B cell (primary cell): ENCODE measurements at regions not wholly inside any gene's neighbourhood (a gene's known extent, or its start where the extent isn't known, plus 50 kb on each side); places are given as distances from the start of the nearest gene placed in this dataset.

Experiments
- ATAC-seq: fragments of 200-7000 bp; cut with Tn5 transposase; one replicate; pipeline ENCODE4 v1.10.0; 2021; ENCODE audit warnings: low read depth, mild to moderate bottlenecking, moderate number of reproducible peaks, moderate library complexity
- CTCF ChIA-PET: fragments of 350-600 bp; sonication (Branson Sonifier 250); formaldehyde crosslinking; loops from one replicate; lab custom pipeline; 2021; ENCODE audit warnings: antibody characterized with exemption, inconsistent platforms; lab: Charles Lee
- POLR2A ChIA-PET: fragments of 350-600 bp; sonication (Branson Sonifier 250); formaldehyde crosslinking; loops from one replicate; lab custom pipeline; 2021; ENCODE audit warnings: antibody characterized with exemption; lab: Charles Lee
- DNase-seq: peaks from one replicate; pipeline ENCODE4 v3.0.0; 2013
- H2AFZ ChIP-seq: 2 replicates; pipeline ENCODE4 v1.6.1; 2012; ENCODE audit warnings: mild to moderate bottlenecking, low read depth, low read length; ENCODE audit not compliant: insufficient read depth, poor library complexity, severe bottlenecking
- H3K27ac ChIP-seq, 2 donors: 1 replicate in 1 of 2; 2 replicates in 1 of 2; pipeline ENCODE4 v1.5.1; 2012 to 2013; ENCODE audit warnings: low read length in 2 of 2, mild to moderate bottlenecking in 2 of 2, moderate library complexity in 1 of 2
- H3K27me3 ChIP-seq, 4 experiments: fragments of 200-600 bp in 1 of 4; sonication (generic) in 1 of 4; replicated peaks in 1 of 4; 1 replicate in 2 of 4; 2 replicates in 2 of 4; pipeline versions ENCODE4 v1.6.1 to v1.7.0; 2013 to 2016; ENCODE audit warnings: low read length in 3 of 4, mild to moderate bottlenecking in 2 of 4, mixed read lengths in 1 of 4, moderate library complexity in 1 of 4; ENCODE audit not compliant: insufficient read depth in 4 of 4, control insufficient read depth in 3 of 4; ENCODE audit errors: control extremely low read depth in 1 of 4
- H3K36me3 ChIP-seq, 2 experiments: replicated peaks in 1 of 2; 1 replicate in 1 of 2; 2 replicates in 1 of 2; pipeline versions ENCODE4 v1.6.1 to v1.7.1; 2013; ENCODE audit warnings: low read length in 1 of 2; ENCODE audit not compliant: insufficient read depth in 2 of 2, control insufficient read depth in 1 of 2; ENCODE audit errors: control extremely low read depth in 1 of 2, extremely low read depth in 1 of 2
- H3K4me1 ChIP-seq, 2 donors: fragments of 200-600 bp in 1 of 2; sonication (generic) in 1 of 2; 1 replicate in 1 of 2; 2 replicates in 1 of 2; pipeline versions ENCODE4 v1.5.1 to v1.6.1; 2013 to 2017; ENCODE audit warnings: low read length in 2 of 2; ENCODE audit not compliant: control insufficient read depth in 2 of 2, insufficient read depth in 2 of 2
- H3K4me2 ChIP-seq: replicated peaks from 2 replicates; pipeline ENCODE3; 2012; ENCODE audit warnings: mild to moderate bottlenecking, low read depth, low read length; ENCODE audit not compliant: poor library complexity, severe bottlenecking
- H3K4me3 ChIP-seq, 5 experiments: fragments of 200-600 bp in 1 of 5; sonication (generic) in 1 of 5; 1 replicate in 3 of 5; 2 replicates in 2 of 5; pipeline versions ENCODE4 v1.5.1 to v1.7.0; 2011 to 2016; ENCODE audit warnings: low read length in 4 of 5, mild to moderate bottlenecking in 4 of 5, low read depth in 2 of 5, control low read depth in 1 of 5, moderate library complexity in 1 of 5; ENCODE audit not compliant: insufficient read depth in 1 of 5; ENCODE audit errors: control extremely low read depth in 1 of 5, extremely low read depth in 1 of 5
- H3K79me2 ChIP-seq: fragments of 200-600 bp; sonication (generic); one replicate; pipeline ENCODE4 v1.6.0; 2016; ENCODE audit warnings: low read length; ENCODE audit not compliant: control insufficient read depth, insufficient read depth
- H3K9ac ChIP-seq: fragments of 200-600 bp; sonication (generic); 2 replicates; pipeline ENCODE4 v1.6.1; 2017; ENCODE audit warnings: mild to moderate bottlenecking, low read length, moderate library complexity
- H3K9me3 ChIP-seq, 3 donors: one replicate each; pipeline versions ENCODE4 v1.6.1 to v1.7.1; 2013; ENCODE audit warnings: low read length in 2 of 3; ENCODE audit not compliant: control insufficient read depth in 2 of 3, insufficient read depth in 1 of 3; ENCODE audit errors: control extremely low read depth in 1 of 3
- H4K20me1 ChIP-seq: 2 replicates; pipeline ENCODE4 v1.6.0; 2012; ENCODE audit warnings: mild to moderate bottlenecking, low read length; ENCODE audit not compliant: insufficient read depth, control insufficient read depth, poor library complexity, severe bottlenecking
- H3K27ac Mint-ChIP-seq: one replicate; pipeline ENCODE4 v1.8.0; 2021; ENCODE audit warnings: mixed read lengths
- H3K27me3 Mint-ChIP-seq: one replicate; pipeline ENCODE4 v1.8.0; 2021; ENCODE audit warnings: mixed read lengths
- H3K4me1 Mint-ChIP-seq: one replicate; pipeline ENCODE4 v1.8.0; 2021; ENCODE audit warnings: mixed read lengths
- H3K4me3 Mint-ChIP-seq: one replicate; pipeline ENCODE4 v1.8.0; 2021; ENCODE audit warnings: mixed read lengths
- H3K9me3 Mint-ChIP-seq: one replicate; pipeline ENCODE4 v1.8.0; 2022; ENCODE audit warnings: mixed read lengths; ENCODE audit not compliant: insufficient read depth
- EZH2 ChIP-seq: IDR thresholded peaks from 2 replicates; pipeline ENCODE4 v1.6.1; 2012; ENCODE audit warnings: borderline replicate concordance, low read depth, mild to moderate bottlenecking, moderate library complexity, low read length; ENCODE audit not compliant: insufficient read depth, poor library complexity, severe bottlenecking
- WGBS: methylation state at CpG from one replicate; pipeline ENCODE4 v1.1.5; 2013; ENCODE audit warnings: missing lambda C conversion rate; ENCODE audit not compliant: insufficient coverage; 5-methylcytosine and 5-hydroxymethylcytosine counted together
- intact Hi-C: fragments of 100-400 bp; cut with micrococcal nuclease; formaldehyde crosslinking; loops from one replicate; pipeline ENCODE4 v1.10.0; 2022
- TF ChIP-seq, protein P1 (sequence below): fragments of 200-600 bp; IDR thresholded peaks from one replicate; pipeline ENCODE4 v1.8.0; 2022; ENCODE audit warnings: antibody characterized with exemption, mild to moderate bottlenecking

DNA sequence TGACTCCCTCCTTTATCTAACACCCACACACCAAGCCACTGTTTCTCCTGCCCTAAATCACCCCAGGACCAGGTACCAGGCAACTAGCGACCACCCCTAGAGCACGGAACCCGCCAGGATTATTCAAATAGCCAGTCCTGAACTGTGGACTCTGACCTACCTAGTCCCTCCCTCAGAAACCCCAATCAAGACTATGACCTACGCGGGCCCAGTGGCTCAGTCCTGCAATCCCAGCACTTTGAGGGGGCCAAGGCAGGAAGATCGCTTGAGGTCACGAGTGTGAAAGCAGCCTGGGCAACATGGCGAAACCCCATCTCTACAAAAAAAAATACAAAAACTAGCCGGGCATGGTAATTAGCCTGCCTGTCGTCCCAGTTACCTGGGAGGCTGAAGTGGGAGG is 232.8 kb upstream of the FOXK1 start:
- Histone ChIP-seq H3K36me3 (no peaks in the 10 kb centered on the region), H4K20me1 (no peaks in the 10 kb centered on the region), H3K4me1 (no peaks in the 10 kb centered on the region), H3K27ac (no peak overlapping the region), H3K79me2 (no peaks in the 10 kb centered on the region), H3K4me2 (no peak overlapping the region), H3K9me3 (peaks cover 0 to 12% (median 0%) of the 10 kb centered on the region in 3 donors), H3K9ac (no peak overlapping the region), H3K4me3 (no peak overlapping the region), H2AFZ (no peak overlapping the region), H3K27me3 (no peaks in the 10 kb centered on the region)
- DNase-seq (no peak), ATAC-seq (no peak)
- TF ChIP-seq, protein P1, sequence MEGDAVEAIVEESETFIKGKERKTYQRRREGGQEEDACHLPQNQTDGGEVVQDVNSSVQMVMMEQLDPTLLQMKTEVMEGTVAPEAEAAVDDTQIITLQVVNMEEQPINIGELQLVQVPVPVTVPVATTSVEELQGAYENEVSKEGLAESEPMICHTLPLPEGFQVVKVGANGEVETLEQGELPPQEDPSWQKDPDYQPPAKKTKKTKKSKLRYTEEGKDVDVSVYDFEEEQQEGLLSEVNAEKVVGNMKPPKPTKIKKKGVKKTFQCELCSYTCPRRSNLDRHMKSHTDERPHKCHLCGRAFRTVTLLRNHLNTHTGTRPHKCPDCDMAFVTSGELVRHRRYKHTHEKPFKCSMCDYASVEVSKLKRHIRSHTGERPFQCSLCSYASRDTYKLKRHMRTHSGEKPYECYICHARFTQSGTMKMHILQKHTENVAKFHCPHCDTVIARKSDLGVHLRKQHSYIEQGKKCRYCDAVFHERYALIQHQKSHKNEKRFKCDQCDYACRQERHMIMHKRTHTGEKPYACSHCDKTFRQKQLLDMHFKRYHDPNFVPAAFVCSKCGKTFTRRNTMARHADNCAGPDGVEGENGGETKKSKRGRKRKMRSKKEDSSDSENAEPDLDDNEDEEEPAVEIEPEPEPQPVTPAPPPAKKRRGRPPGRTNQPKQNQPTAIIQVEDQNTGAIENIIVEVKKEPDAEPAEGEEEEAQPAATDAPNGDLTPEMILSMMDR = no peak
- no peak for TF ChIP-seq EZH2
- intact Hi-C loops = no loop called here
- Mint-ChIP-seq H3K4me3 (no peak overlapping the region), H3K4me1 (no peaks in the 10 kb centered on the region), H3K27me3 (no peaks in the 10 kb centered on the region), H3K27ac (no peak overlapping the region), H3K9me3 (no peaks in the 10 kb centered on the region)
- ChIA-PET CTCF (no interaction called here), POLR2A (no interaction called here)
- WGBS = 84% methylated on average over 7 of the region's 10 CpGs

DNA sequence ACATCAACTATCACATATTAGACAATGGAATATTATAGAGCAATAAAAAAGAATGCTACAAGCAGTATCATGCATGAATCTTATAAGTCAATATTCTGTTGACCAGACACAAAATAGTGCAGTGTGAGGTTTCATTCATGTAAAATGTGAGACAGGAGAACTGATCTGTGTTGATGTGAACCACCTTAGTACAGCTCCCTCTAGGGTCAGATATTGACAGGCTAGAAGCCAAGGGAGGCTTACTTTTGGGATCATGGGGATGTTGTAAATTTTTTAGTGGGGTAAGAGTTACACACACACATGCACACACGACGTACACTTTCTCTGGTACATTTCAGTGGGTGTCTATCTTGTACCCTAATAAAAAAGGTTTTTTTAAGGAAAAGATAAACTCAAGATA is 231.6 kb upstream of the FOXK1 start:
- no peak overlapping the region for H3K9ac ChIP-seq

More for the DNA sequence above, 231.6 kb upstream of the FOXK1 start:
- Histone ChIP-seq H3K27me3 (no peaks in the 10 kb centered on the region), H3K27ac (no peak overlapping the region), H3K4me3 (no peak overlapping the region), H3K79me2 (no peaks in the 10 kb centered on the region), H3K4me2 (no peak overlapping the region), H3K36me3 (no peaks in the 10 kb centered on the region), H4K20me1 (no peaks in the 10 kb centered on the region), H3K4me1 (no peaks in the 10 kb centered on the region), H3K9me3 (peaks cover 0 to 9% (median 0%) of the 10 kb centered on the region in 3 donors), H2AFZ (no peak overlapping the region)
- Mint-ChIP-seq H3K4me3 (no peak overlapping the region), H3K27ac (no peak overlapping the region), H3K27me3 (no peaks in the 10 kb centered on the region), H3K9me3 (no peaks in the 10 kb centered on the region), H3K4me1 (no peaks in the 10 kb centered on the region)
- POLR2A ChIA-PET = no interaction called here
- intact Hi-C loops = no loop called here
- no peak for TF ChIP-seq EZH2
- TF ChIP-seq, protein P1 = no peak
- whole genome bisulfite sequencing = no CpG with 5 or more reads among the region's 2 CpGs
- no peak for DNase-seq
- ATAC-seq = no peak
- CTCF ChIA-PET = no interaction called here
